ENCODE measurements at regions not wholly inside any gene's neighbourhood (a gene's known extent, or its start where the extent isn't known, plus 50 kb on each side); places are given as distances from the start of the nearest gene placed in this dataset.

DNA sequence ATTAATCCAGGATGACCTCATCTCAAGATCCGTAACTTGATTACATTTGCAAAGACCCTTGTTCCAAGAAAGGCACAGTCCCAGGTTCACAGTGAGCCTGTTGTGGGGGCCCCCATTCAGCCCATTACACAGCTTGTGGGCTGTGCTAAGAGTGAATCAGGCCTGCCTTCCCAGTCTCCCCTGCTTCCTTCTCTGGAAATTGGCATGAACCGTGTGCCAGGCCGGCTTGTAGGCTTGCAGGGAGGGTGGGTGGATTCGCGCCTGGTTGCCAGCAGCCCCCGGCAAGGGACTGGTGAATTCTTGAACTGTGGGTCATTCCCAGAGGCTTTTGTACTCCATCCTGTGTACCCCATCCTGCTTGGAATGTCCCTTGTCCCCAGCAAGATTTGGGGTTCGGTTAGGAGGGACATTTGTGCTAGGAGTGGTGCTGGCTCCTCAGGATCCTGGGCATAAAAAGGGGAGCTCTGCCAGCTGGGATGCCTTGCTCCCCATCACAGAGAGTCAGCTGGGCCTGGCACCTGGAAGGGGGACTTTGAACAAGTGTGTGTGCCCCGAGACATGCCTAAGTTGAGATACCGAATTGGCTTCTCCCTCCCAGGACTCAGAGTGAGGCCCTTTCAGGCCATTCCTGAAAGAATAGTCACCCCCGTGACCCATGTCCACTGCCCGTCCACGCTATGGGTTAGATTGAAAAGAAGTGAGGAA lies 818.2 kb downstream of the BRD1 start:
- in situ Hi-C loops (cut with HindIII; ENCODE audit: low sequenced_read_pairs) = loop anchor here (5.0 kb wide), 1 partner anchor 63 kb away; no protein-coding TSS in a partner anchor
- no peak for DNase-seq (ENCODE audit: low read depth)
- TF ChIP-seq, protein P1, sequence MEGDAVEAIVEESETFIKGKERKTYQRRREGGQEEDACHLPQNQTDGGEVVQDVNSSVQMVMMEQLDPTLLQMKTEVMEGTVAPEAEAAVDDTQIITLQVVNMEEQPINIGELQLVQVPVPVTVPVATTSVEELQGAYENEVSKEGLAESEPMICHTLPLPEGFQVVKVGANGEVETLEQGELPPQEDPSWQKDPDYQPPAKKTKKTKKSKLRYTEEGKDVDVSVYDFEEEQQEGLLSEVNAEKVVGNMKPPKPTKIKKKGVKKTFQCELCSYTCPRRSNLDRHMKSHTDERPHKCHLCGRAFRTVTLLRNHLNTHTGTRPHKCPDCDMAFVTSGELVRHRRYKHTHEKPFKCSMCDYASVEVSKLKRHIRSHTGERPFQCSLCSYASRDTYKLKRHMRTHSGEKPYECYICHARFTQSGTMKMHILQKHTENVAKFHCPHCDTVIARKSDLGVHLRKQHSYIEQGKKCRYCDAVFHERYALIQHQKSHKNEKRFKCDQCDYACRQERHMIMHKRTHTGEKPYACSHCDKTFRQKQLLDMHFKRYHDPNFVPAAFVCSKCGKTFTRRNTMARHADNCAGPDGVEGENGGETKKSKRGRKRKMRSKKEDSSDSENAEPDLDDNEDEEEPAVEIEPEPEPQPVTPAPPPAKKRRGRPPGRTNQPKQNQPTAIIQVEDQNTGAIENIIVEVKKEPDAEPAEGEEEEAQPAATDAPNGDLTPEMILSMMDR (IDR thresholded peaks at IDR 0.05; ENCODE audit: low read depth, low read length, missing control alignments) = no peak
- no peak overlapping the region for H3K4me3 ChIP-seq (ENCODE audit: low read depth, low read length)

DNA sequence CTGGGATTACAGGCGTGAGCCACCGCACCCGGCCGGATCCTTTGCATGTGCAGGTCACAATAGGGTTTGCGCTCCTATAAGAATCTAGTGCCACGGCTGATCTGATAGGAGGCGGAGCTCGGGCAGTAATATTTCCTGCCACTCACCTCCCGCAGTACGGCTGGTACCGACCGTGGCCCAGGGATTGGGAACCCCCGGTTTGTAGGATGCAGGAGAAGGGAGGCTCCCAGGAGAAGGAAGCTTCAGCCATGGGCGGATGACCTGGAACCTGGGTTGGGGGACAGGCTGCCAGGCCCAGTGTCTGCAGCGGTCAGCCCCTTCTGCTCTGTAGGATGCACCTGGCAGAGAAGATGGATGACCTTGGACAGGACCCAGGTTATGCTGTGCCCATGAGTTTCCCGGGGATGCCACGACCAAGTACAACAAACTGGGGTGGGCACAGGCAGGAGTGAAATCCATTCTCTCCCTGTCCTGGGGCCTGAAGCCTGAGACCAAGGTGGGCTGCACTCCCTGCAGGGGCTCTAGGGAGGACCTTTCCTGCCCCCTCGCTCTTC lies 818.9 kb downstream of the BRD1 start:
- no peak overlapping the region for H3K4me3 ChIP-seq (ENCODE audit: low read depth, low read length)
- no peak for DNase-seq (ENCODE audit: low read depth)
- in situ Hi-C loops (cut with HindIII; ENCODE audit: low sequenced_read_pairs) = no loop called here
- TF ChIP-seq, protein P1 (IDR thresholded peaks at IDR 0.05; ENCODE audit: low read depth, low read length, missing control alignments) = no peak

DNA sequence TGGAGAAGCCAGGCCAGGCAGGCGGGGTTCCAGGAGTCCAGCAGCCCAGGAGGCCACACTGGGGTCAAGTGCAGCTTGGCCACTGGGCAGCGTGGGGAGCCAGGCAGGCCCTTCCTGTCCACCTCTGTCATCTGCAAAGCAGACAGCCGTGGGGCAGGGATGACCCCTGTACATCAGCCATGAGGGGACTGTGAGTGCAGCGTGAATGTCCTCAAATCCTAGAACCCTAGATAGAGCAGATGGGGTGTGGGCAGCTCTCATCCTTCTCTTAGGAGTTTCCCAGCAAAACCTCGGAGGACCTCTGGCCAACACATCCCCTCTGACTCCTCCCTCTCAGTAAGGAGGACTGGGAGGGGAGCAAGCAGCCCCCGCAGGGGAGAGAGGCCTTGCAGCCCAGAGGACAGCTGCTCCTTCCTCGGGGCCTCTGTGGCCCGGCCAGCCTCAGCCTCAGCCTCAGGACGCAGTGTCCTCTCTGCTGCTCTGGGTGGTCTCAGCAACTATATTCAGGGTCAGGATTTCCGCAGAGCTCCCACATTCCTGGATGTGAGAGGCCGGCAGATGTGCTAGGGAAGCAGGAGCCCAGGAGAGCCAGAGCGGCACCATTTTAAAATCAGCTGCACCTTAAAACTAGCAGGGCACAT lies 820.5 kb downstream of the BRD1 start:
- in situ Hi-C loops (cut with HindIII; ENCODE audit: low sequenced_read_pairs) = no loop called here
- TF ChIP-seq, protein P1 (IDR thresholded peaks at IDR 0.05; ENCODE audit: low read depth, low read length, missing control alignments) = no peak
- DNase-seq (ENCODE audit: low read depth) = no peak

DNA sequence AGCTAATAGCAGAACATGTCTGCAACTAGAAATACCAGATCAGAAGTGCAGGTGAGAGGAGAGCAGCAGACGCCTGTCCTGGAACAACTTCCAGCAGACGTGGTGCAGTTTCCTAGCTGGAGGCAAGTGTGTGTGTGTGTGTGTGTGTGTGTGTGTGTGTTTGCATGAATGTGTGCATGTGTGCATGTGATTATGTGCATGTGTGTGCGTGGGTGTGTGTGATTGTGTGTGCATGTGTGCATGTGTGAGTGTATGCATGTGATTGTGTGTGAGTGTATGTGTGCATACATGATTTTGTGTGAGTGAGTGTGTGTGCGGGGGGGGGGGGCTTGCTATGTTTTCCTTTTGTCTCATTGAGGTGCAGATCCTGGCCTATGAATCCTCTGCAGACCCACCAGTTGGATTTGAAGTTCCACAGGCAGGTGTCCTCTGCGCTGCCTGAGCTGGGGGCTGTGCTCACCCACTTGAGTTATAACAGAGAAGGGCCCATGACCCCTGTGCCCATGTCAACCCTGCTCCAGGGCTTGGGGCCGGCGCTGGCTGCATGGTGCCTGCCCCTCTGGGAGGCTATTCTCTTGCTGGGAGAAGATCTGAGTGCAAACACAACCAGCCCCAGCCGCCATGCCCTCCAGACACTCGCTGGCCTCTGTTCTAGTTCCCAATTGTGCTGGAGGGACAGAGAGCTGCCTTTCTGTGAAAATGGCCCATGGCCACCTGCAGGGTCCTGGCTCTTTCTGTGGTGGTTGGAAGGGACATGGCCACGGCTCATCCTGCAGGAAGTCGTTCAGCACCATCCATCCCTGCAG lies 821.3 kb downstream of the BRD1 start:
- TF ChIP-seq, protein P1 (IDR thresholded peaks at IDR 0.05; ENCODE audit: low read depth, low read length, missing control alignments) = no peak
- DNase-seq (ENCODE audit: low read depth) = no peak
- in situ Hi-C loops (cut with HindIII; ENCODE audit: low sequenced_read_pairs) = no loop called here
- H3K4me3 ChIP-seq (ENCODE audit: low read depth, low read length) = no peak overlapping the region

More for the DNA sequence above, 820.5 kb downstream of the BRD1 start:
- H3K4me3 ChIP-seq (ENCODE audit: low read depth, low read length) = no peak overlapping the region

DNA sequence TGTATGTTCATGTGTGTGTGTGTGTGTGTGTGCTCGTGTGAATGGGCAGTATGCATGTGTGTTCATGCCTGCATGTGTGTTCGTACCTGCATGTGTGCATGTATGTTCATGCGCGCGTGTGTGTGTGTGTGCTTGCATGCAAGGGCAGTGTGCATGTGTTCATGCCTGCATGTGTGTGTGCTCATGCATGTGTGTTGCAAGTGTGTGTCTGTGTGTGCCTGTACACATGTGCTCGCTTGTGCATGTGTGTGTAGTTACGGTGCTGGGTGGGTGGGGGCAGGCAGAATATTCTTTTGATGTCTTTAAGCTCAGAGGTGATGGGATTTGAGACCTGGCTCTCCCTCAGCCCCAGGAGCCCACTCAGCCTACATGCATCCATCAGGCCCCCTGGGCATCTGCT lies 822.1 kb downstream of the BRD1 start:
- no peak overlapping the region for H3K4me3 ChIP-seq (ENCODE audit: low read depth, low read length)
- in situ Hi-C loops (cut with HindIII; ENCODE audit: low sequenced_read_pairs) = no loop called here
- no peak for DNase-seq (ENCODE audit: low read depth)
- TF ChIP-seq, protein P1 (IDR thresholded peaks at IDR 0.05; ENCODE audit: low read depth, low read length, missing control alignments) = no peak
